Type B pancreatic cell (in vitro differentiated cells): ENCODE measurements at regions not wholly inside any gene's neighbourhood (a gene's known extent, or its start where the extent isn't known, plus 50 kb on each side); places are given as distances from the start of the nearest gene placed in this dataset.

Experiments used
- DNase-seq: peaks from one replicate; pipeline ENCODE4 v3.0.0; 2021; ENCODE audit warnings: mixed read lengths; ENCODE audit not compliant: unreplicated experiment; ENCODE audit errors: extremely low spot score
- H3K27ac Mint-ChIP-seq: 2 replicates; pipeline ENCODE4 v1.8.0; 2021; ENCODE audit warnings: mild to moderate bottlenecking, mixed read lengths
- H3K27me3 Mint-ChIP-seq: 2 replicates; pipeline ENCODE4 v1.8.0; 2021; ENCODE audit warnings: mixed read lengths
- H3K36me3 Mint-ChIP-seq: 2 replicates; pipeline ENCODE4 v1.8.0; 2021; ENCODE audit warnings: mixed read lengths
- H3K4me1 Mint-ChIP-seq: one replicate; pipeline ENCODE4 v1.8.0; 2021; ENCODE audit warnings: mixed read lengths; ENCODE audit not compliant: unreplicated experiment
- H3K4me3 Mint-ChIP-seq: 2 replicates; pipeline ENCODE4 v1.8.0; 2021; ENCODE audit warnings: mild to moderate bottlenecking, mixed read lengths
- H3K9me3 Mint-ChIP-seq: 2 replicates; pipeline ENCODE4 v1.8.0; 2021; ENCODE audit warnings: mixed read lengths
- TF ChIP-seq, protein P1 (sequence below): fragments of 200-600 bp; sonication (generic); conservative IDR thresholded peaks from 2 replicates; pipeline ENCODE4 v1.5.0; 2021; ENCODE audit warnings: antibody characterized with exemption, mild to moderate bottlenecking

DNA sequence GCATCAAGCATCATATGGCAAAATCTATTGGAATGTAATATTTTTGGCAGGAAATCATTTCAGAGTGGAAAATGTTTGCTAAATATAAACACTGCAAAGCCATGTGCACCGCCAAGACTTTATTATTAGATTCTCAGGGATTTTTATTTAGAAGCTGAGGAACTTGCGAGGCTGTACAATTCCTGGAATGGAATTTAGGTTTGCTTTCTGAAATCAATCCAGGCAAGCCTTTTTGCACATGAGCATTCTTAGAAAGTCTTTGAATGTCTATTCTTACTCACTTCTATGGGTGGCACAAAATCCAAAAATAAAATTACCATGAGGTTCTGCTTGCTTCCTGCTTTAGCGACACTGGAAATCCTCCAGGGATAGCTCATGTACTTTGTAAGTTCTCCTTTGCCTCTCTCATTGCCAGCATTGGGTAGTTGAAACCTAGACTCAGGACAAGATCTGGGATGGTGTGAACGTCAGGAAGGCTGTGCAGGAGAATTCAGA is 71.5 kb upstream of the PALM2AKAP2 start:
- Mint-ChIP-seq H3K4me1 (no peaks in the 10 kb centered on the region), H3K36me3 (no peaks in the 10 kb centered on the region), H3K27me3 (peaks cover 15% of the 10 kb centered on the region), H3K27ac (no peak overlapping the region), H3K4me3 (no peak overlapping the region), H3K9me3 (no peaks in the 10 kb centered on the region)
- TF ChIP-seq, protein P1, sequence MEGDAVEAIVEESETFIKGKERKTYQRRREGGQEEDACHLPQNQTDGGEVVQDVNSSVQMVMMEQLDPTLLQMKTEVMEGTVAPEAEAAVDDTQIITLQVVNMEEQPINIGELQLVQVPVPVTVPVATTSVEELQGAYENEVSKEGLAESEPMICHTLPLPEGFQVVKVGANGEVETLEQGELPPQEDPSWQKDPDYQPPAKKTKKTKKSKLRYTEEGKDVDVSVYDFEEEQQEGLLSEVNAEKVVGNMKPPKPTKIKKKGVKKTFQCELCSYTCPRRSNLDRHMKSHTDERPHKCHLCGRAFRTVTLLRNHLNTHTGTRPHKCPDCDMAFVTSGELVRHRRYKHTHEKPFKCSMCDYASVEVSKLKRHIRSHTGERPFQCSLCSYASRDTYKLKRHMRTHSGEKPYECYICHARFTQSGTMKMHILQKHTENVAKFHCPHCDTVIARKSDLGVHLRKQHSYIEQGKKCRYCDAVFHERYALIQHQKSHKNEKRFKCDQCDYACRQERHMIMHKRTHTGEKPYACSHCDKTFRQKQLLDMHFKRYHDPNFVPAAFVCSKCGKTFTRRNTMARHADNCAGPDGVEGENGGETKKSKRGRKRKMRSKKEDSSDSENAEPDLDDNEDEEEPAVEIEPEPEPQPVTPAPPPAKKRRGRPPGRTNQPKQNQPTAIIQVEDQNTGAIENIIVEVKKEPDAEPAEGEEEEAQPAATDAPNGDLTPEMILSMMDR: no peak
- DNase-seq: no peak

DNA sequence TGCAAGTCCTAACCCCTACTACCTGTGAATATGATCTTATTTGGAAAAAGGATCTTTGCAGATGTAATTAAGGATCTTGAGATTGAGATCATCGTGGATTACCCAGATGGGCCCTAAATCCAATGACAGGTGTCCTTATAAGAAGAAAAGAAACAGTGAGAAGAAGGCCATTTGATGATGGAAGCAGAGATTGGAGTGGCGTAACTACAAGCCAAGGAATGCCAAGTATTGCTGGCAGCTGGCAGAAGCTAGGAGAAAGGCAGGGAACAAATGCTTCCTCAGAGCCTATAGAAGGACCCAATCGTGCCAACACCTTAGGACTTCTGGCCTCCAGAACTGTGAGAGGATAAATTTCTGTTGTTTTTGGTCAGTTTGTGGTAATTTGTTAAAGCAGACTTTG is 70.1 kb upstream of the PALM2AKAP2 start:
- Mint-ChIP-seq H3K27me3 (peaks cover 9% of the 10 kb centered on the region), H3K27ac (no peak overlapping the region), H3K9me3 (no peaks in the 10 kb centered on the region), H3K36me3 (no peaks in the 10 kb centered on the region), H3K4me3 (no peak overlapping the region), H3K4me1 (no peaks in the 10 kb centered on the region)
- TF ChIP-seq, protein P1: no peak
- DNase-seq: no peak

DNA sequence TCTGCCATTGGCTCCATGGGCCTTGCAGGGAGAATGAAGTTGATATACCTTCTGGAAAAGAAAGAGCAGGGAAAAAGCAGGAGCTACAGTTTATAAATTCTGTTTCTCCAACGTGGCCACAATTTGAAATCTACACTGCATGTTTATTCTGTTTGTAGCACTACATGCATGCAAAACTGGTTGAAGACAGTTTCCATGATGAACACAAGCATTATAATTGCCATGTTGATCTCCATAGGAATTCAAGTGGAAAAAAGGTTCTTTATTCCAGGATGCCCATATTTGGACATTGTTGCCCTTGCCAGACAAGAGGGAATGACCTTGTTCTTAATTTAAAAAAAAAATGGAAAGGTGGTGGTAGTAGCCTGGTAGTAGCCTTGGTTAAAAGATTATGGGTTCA is 69.2 kb upstream of the PALM2AKAP2 start:
- Mint-ChIP-seq H3K4me3 (no peak overlapping the region), H3K27me3 (peaks cover 7% of the 10 kb centered on the region), H3K4me1 (no peaks in the 10 kb centered on the region), H3K27ac (no peak overlapping the region), H3K9me3 (no peaks in the 10 kb centered on the region), H3K36me3 (no peaks in the 10 kb centered on the region)
- DNase-seq: no peak
- TF ChIP-seq, protein P1: no peak

DNA sequence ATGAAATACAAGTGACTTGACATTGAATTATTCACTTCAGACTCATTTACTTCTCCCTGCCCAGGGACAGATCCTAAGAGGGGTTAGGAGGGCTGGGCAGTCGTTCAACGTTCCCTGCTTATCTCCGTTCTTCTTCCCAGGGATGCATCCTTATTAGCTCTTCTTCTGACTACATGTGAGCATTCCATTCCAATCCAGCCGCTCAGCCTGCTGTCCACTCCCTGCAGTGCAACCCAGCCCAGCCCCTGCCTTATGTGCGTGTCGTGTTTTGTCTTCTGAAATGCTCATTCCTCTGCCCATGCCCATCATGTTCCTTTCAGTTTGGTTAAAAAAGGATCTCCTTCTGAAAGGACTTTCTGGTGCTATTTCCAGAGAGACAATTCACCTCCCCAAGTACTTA is 64.7 kb upstream of the PALM2AKAP2 start:
- Mint-ChIP-seq H3K27ac (no peak overlapping the region), H3K36me3 (no peaks in the 10 kb centered on the region), H3K27me3 (peaks cover 3% of the 10 kb centered on the region)

DNA sequence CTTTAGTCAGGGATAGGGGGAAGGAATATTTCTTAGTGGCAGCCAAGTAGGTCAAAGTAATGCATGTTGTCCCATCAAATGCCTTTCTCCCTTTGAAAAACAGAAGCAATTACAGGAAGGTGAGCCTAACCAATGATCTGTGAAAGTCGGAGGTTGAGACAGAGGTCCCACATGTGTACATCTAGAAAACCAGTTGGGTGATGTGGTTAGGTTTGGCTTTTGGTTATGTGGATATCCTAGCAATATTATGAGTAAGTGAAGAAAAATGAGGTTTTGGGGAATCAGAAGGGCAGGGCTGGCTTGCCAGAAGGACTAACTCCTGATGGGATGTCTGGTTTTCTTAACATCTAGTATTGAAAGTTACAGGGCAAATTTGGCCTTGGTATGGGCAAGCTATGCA is 63.4 kb upstream of the PALM2AKAP2 start:
- Mint-ChIP-seq H3K4me3 (no peak overlapping the region), H3K4me1 (no peaks in the 10 kb centered on the region), H3K27ac (no peak overlapping the region), H3K27me3 (peaks cover 3% of the 10 kb centered on the region), H3K36me3 (no peaks in the 10 kb centered on the region), H3K9me3 (no peaks in the 10 kb centered on the region)
- no peak for DNase-seq
- TF ChIP-seq, protein P1: no peak

More for the DNA sequence above, 64.7 kb upstream of the PALM2AKAP2 start:
- no peaks in the 10 kb centered on the region for H3K4me1 Mint-ChIP-seq
- no peak overlapping the region for H3K4me3 Mint-ChIP-seq
- H3K9me3 Mint-ChIP-seq: no peaks in the 10 kb centered on the region
- DNase-seq: no peak
- TF ChIP-seq, protein P1: no peak

DNA sequence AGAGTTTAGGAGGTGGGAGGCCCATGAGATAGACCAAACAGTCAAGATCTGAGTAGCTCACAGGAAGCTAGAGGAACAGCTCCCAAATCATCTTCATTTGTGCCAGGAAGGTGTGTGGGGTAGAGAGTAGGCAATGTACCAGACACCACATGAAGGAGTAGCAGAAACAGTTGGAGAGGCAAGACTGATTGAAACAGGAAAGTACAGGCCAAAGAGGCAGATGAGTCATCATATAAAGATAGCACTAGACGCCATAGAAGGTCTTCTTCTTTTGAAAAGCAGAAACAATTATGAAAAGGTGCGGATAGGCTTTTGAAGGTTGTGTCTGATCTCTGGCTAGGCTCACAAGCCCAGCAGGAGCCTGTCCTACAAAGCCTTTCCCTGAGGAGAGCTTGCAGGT is 62.7 kb upstream of the PALM2AKAP2 start:
- no peak for DNase-seq
- no peak overlapping the region for H3K4me3 Mint-ChIP-seq
- H3K9me3 Mint-ChIP-seq: no peaks in the 10 kb centered on the region
- H3K36me3 Mint-ChIP-seq: no peaks in the 10 kb centered on the region
- H3K27me3 Mint-ChIP-seq: peaks cover 2% of the 10 kb centered on the region
- no peaks in the 10 kb centered on the region for H3K4me1 Mint-ChIP-seq
- TF ChIP-seq, protein P1: no peak
- no peak overlapping the region for H3K27ac Mint-ChIP-seq
